ENCODE measurements at regions not wholly inside any gene's neighbourhood (a gene's known extent, or its start where the extent isn't known, plus 50 kb on each side); places are given as distances from the start of the nearest gene placed in this dataset.
"Not testable (repeated sequence)": the region's sequence is repeated elsewhere in the genome, so short reads cannot be mapped to it uniquely, and the experiment has no call there.

DNA sequence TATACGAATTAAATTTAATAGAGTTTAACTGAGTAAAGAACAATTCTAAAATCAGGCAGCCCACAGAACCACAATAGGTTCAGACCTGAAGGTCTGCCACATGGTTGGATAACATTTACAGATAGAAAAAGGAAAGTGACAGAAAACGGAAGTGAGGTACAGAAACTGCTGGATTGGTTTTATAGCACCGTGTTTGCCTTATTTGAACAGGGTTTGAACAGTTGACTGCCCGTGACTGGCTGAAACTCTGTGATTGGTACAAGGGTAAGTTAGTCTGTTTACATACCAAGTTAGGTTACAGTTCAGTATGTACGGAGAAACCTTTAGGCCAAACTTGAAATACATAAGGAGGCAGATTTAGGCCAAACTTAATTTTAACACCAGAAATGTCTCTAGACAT lies 64.1 kb upstream of the ATXN3L start:
- TF ChIP-seq, protein P1, sequence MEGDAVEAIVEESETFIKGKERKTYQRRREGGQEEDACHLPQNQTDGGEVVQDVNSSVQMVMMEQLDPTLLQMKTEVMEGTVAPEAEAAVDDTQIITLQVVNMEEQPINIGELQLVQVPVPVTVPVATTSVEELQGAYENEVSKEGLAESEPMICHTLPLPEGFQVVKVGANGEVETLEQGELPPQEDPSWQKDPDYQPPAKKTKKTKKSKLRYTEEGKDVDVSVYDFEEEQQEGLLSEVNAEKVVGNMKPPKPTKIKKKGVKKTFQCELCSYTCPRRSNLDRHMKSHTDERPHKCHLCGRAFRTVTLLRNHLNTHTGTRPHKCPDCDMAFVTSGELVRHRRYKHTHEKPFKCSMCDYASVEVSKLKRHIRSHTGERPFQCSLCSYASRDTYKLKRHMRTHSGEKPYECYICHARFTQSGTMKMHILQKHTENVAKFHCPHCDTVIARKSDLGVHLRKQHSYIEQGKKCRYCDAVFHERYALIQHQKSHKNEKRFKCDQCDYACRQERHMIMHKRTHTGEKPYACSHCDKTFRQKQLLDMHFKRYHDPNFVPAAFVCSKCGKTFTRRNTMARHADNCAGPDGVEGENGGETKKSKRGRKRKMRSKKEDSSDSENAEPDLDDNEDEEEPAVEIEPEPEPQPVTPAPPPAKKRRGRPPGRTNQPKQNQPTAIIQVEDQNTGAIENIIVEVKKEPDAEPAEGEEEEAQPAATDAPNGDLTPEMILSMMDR (IDR thresholded peaks at IDR 0.05; ENCODE audit: extremely low read depth, insufficient read depth, missing control alignments) = no peak
- in situ Hi-C loops (cut with MboI; ENCODE audit: low pct_unique_long_range_greater_than_20kb, low sequenced_read_pairs, unreplicated experiment) = no loop called here
- no peak for DNase-seq (ENCODE audit: low spot score)

DNA sequence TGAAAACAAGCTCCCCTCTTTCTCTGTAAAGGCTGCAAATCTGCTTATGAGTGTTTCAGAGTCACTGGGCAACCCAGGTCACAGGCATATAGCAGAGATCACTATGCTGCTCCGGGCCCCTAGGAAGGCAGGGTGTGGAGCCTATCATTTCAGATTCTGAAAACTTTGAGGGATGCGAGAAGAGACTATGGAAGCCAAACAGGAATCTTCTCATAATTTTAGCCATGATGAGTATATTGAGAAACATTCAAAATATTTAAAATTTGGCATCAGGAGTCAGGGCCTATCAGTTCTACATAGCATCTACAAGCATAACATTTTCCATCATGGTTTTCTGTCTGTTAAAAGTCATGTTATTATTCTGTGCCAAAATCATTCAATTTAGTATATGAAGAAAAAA lies 61.7 kb upstream of the ATXN3L start:
- DNase-seq (ENCODE audit: low spot score) = no peak
- in situ Hi-C loops (cut with MboI; ENCODE audit: low pct_unique_long_range_greater_than_20kb, low sequenced_read_pairs, unreplicated experiment) = no loop called here
- TF ChIP-seq, protein P1 (IDR thresholded peaks at IDR 0.05; ENCODE audit: extremely low read depth, insufficient read depth, missing control alignments) = no peak

DNA sequence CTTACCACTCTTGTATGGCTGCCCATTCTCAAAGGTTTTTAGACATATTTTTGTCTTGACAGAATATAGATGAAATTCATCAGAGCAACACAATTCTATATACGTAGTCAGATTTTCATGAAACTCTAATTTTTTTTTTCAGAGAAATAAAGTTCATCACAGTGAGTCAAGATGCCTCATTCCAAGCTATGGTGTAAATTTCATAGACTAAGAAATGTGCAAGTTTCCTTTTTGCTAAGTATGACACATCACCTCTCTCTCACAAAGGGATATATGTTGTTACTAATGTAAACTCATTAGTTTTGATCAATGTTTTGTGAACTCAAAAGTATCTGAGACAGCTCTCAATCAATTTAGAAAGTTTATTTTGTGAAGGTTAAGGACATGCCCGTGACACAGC lies 60.4 kb upstream of the ATXN3L start:
- in situ Hi-C loops (cut with MboI; ENCODE audit: low pct_unique_long_range_greater_than_20kb, low sequenced_read_pairs, unreplicated experiment) = no loop called here
- TF ChIP-seq, protein P1 (IDR thresholded peaks at IDR 0.05; ENCODE audit: extremely low read depth, insufficient read depth, missing control alignments) = no peak
- no peak for DNase-seq (ENCODE audit: low spot score)

DNA sequence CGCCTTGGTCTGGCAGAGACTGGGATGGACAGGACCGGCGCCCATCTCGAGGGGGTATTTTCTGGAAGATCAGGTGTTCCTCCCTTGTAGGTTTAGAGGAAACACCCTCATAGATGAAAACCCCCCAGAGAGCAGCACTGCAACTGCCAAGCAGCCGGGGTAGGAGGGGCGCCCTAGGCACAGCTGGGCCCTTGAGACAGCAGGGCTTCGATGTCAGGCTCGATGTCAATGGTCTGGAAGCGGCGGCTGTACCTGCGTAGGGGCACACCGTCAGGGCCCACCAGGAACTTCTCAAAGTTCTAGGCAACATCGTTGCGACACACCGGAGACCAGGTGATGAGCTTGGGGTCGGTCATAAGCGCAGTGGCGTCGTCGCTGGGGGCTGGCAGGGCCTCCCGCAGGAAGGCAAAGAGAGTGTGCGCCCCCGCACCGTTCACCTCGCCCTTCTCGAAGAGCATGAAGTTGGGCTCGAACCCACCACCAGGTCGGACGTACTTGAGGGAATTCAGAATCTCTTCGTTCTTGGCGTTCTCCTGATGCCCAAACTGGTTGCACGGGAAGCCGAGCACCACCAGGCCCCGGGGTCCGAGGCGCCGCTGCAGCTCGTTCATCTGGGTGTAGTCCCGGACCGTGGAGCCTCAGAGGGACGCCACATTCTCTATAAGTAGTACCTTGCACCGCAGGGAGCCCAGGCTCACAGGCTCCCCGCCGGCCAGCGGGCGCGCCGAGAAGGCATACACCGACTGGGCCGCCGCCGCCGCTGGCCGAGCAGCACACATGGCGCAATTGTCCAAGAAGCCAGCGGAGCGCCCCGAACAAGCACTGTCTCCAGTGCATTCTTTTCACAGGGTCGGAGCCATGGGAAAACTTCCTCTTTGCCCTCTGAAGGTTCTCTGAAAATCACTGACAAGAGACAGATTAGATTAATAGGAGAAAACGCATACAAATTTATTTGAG lies 59.0 kb upstream of the ATXN3L start:
- in situ Hi-C loops (cut with MboI; ENCODE audit: low pct_unique_long_range_greater_than_20kb, low sequenced_read_pairs, unreplicated experiment); DNase-seq (ENCODE audit: low spot score): not testable (repeated sequence)

DNA sequence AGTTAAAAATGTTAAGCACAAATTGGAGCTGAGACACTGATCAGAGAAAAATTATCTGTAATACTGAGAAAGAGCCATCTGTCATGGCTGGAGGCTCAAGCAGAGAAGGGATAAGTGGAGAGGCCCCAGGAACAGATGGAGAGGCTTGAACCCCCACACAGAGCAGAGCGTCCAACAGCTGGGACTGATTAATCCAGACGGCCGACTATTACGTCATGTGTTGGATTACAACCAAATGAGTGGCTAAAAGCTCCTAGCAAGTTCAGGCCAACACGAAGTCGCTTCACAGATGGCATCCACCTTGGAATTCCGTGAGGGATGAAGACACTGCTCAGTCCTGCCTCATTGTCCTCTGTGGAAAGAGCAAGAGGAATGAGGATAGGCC lies 57.7 kb upstream of the ATXN3L start:
- DNase-seq (ENCODE audit: low spot score) = no peak
- in situ Hi-C loops (cut with MboI; ENCODE audit: low pct_unique_long_range_greater_than_20kb, low sequenced_read_pairs, unreplicated experiment) = no loop called here
- TF ChIP-seq, protein P1 (IDR thresholded peaks at IDR 0.05; ENCODE audit: extremely low read depth, insufficient read depth, missing control alignments) = no peak

DNA sequence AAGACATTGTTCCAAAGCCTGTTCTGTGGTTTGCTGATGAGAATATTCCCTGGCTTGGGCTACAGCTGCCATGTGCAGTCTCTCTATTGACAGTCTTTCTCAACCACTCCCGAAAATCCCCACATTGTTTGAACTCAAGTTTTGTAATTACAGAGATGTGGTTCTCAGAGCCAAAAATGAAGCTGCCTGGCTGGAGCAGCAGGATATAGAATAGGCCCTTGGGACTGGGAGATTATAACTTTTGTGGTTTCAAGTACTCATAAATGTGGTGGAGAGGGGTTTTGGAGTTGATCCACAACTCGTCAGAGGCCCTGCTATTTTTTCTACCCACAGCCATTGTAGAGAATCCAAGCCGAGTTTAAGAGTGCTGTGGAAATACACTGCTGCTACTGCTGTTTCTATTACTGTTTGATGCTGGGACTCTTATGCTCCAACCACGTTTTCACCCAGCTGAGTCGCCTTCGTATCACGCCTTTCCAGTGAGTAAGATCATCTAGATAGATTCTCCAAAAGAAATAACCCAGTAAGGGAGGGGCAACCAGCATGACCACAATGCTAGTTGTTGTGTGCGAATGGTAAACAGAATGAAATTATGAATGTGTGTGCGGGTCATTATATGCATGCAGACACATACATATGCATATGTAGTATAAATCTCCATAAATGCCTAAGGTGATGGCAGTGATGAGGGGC lies 57.1 kb upstream of the ATXN3L start:
- TF ChIP-seq, protein P1 (IDR thresholded peaks at IDR 0.05; ENCODE audit: extremely low read depth, insufficient read depth, missing control alignments) = no peak
- in situ Hi-C loops (cut with MboI; ENCODE audit: low pct_unique_long_range_greater_than_20kb, low sequenced_read_pairs, unreplicated experiment) = no loop called here
- peak; percentile 37 for DNase-seq (ENCODE audit: low spot score)

DNA sequence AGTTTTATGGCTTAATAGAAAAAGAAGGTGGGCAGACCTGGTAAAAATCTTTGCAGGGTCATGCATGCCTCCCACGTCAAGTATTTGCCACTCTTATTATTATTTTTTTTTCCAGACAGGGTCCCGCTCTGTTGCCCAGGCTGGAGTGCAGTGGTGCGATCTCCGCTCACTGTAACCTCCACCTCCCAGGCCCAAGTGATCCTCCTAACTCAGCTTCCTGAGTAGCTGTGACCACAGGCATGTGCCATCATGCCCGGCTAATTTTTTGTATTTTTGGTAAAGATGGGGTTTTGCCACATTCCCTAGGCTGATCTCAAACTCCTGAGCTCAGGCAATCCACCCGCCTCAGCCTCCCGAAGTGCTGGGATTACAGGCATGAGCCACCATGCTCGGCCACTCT lies 55.7 kb upstream of the ATXN3L start:
- not testable (repeated sequence) for DNase-seq (ENCODE audit: low spot score)

More for the DNA sequence above, 55.7 kb upstream of the ATXN3L start:
- in situ Hi-C loops (cut with MboI; ENCODE audit: low pct_unique_long_range_greater_than_20kb, low sequenced_read_pairs, unreplicated experiment) = not testable (repeated sequence)
